Dedifferentiated amniotic fluid mesenchymal stem cell (primary cell): ENCODE measurements at regions not wholly inside any gene's neighbourhood (a gene's known extent, or its start where the extent isn't known, plus 50 kb on each side); places are given as distances from the start of the nearest gene placed in this dataset.
A peak's percentile ranks its signal among the peaks of the same experiment; 100 is the strongest.

Experiments used
- DNase-seq: peaks from one replicate; pipeline ENCODE4 v3.0.0-alpha.2; 2016; ENCODE audit errors: extremely low spot score

GRCh38 chr18:42185486-42185885, 230.5 kb downstream of the PIK3C3 start:
- no peak for DNase-seq

- no peak for DNase-seq
Observed at GRCh38 chr18:42187611-42188380, 232.8 kb downstream of the PIK3C3 start.

GRCh38 chr18:42190643-42191042, 235.6 kb downstream of the PIK3C3 start:
- no peak for DNase-seq

- DNase-seq: no peak
Observed at GRCh38 chr18:42192251-42193248, 237.5 kb downstream of the PIK3C3 start.

DNA sequence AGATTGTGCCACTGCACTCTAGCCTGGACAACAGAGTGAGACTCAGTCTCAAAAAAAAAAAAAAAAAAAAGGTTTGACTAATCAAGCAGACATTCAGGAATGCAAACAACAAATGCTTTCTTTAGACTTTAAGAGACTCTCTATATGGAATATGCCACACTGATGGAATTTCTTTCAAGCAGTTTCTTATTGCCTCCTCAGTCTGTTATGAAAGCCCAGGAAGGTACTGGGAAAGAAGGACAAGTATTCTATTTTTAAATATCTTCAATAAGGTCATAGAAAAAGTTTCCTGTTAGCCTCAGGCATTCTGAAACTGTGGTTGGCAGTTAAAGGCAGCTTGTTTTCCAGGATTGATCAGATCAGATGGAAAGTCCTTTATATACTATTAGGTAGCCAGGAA, 241.6 kb downstream of the PIK3C3 start:
- peak; percentile 16 for DNase-seq

DNA sequence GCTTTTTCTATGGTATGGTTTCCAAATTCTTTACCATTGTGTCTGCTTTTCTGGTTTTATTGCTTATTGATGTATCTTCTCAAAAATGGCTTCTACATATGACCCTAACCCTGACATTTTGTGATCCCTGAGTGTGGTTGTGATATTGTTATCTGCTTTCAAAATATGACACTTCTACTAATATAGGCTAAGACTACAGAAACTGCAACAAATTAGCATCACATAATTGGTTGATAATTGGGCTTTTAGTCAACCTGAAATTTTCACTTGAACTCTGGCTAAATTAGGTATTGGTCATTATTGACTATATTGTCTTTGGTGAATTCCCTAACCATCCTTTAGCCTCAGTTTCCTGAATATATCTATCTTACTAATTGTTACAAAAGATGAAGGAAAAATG, 246.1 kb downstream of the PIK3C3 start:
- no peak for DNase-seq

DNA sequence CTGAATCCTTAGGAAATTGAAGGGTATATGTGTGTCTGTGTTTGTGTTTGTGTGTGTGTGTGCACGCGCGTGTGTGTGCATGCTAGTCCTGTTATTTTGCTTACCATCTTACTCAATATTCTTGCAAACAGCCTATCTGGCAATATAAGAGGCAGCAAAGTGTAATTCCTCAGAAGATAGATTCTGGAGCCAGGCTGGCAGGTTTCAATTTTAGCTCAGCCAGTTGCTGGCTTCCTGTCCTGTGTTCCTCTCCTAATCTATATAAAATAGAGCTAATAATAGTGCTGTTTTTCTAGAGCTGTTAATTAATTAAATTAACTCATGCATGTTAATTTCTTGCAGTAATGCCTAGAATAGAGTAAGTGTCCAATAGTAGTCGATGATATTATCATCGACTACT, 256.2 kb downstream of the PIK3C3 start:
- DNase-seq: no peak

DNA sequence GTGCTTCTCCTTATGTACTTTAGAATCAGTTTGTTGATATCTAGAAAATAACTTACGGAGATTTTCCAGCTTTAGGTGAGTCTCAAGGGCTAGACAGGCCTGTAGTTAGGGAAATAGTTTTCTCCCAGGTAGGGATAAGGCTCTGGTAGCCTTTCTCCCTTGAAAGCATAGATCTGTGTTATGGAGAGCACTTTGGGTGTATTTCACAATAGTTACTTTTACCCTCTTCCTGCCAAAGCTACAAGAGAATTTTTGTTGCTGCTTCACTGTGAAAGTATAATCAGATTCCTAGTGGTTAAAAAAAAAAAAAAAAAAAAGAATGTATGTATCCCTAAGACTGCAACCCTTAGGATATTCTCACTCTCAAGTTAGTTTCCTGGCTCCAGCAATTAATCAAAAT, 267.5 kb downstream of the PIK3C3 start:
- DNase-seq: no peak

GRCh38 chr18:42228581-42228980, 273.5 kb downstream of the PIK3C3 start:
- DNase-seq: no peak

- DNase-seq: no peak
Observed at GRCh38 chr18:42229211-42230210, 274.5 kb downstream of the PIK3C3 start.

DNA sequence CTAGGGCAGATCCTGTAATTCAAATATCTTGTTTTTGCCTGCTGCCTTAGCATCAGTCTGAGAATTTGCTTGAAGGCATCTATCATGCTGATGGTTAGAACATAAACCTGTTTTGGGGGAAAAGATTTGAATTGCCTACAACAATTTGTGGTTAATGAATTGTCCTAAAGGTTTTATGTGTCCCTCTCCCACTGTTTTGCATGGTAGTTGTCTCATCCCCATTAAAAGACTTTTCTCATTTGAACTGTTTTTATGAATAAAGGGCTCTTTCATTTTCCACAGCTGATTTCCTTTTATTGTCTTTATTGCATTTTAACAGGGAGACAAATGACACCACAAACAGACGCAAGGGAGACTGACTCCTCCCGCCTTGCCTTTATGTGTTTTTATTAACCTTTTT, 275.6 kb downstream of the PIK3C3 start:
- DNase-seq: no peak

- DNase-seq: no peak
Observed at GRCh38 chr18:42231284-42231683, 276.2 kb downstream of the PIK3C3 start.

GRCh38 chr18:42231796-42232195, 276.8 kb downstream of the PIK3C3 start:
- no peak for DNase-seq

DNA sequence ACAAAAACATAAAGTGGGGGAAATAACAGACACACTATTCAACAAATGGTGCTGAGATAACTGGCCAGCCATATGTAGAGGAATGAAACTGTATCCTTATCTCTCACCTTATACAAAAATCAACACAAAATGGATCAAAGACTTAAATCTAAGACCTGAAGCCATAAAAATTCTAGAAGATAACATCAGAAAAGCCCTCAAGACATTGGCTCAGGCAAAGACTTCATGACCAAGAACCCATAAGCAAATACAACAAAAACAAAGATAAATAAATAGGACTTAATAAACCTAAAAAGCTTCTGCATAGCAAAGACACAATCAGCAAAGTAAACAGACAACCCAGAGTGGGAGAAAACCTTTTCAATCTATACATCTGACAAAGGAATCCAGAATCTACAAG, 278.9 kb downstream of the PIK3C3 start:
- DNase-seq: no peak

DNA sequence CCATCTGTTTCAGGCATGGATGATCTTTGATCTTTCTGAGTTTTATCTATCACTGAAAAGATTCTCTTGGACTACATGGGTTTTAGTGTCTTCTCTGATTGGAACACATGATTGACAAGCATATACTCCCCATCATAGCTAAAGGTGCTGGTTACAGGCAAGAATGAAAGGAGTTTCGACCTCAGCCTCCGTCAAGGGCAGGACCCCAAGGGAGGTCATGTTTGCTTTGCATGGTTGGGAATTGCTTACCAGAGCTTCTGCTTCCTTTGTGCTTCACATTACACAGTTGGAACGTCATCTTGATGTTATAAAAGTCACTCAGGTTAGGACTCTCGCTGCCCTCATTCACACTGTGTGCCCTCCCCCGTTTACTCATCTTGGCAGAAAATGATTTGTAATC, 287.7 kb downstream of the PIK3C3 start:
- DNase-seq: no peak

- DNase-seq: no peak
Observed at GRCh38 chr18:42245137-42245536, 290.1 kb downstream of the PIK3C3 start.

- no peak for DNase-seq
Observed at GRCh38 chr18:42255908-42256765, 301.1 kb downstream of the PIK3C3 start.

DNA sequence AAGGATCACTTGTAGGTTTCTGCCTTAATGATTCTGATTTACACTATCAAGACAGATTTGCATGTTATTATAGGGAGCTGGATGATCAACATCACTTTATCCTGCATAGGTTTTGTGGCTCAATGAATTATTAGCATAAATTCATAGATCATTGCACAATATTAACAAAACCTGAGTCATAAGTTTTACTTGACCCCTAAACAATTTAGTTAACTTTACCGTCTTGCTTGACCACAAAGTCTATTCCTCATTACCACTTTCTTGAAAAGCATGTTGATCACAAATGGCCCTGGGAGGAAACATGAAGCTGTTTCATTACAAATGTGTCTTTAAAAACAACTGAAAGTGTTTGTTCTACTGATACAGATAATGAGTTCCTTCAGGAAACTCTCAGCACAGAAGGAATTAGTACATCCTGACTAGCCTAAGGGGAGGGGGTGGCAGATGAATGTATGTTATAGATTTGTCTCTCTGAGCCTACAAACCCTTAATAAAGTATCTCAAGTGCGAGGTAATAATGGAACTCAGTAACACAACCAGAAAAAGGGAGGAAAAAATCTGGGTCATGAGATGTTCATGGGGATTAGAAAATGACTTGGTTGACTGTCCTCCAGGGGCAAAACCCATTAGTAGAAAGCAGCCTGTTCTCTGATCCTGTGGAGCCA, 303.4 kb downstream of the PIK3C3 start:
- no peak for DNase-seq

- no peak for DNase-seq
Observed at GRCh38 chr18:42261731-42262130, 306.7 kb downstream of the PIK3C3 start.

GRCh38 chr18:42264497-42264896, 309.5 kb downstream of the PIK3C3 start:
- no peak for DNase-seq
